ENCODE measurements at regions not wholly inside any gene's neighbourhood (a gene's known extent, or its start where the extent isn't known, plus 50 kb on each side); places are given as distances from the start of the nearest gene placed in this dataset.

DNA sequence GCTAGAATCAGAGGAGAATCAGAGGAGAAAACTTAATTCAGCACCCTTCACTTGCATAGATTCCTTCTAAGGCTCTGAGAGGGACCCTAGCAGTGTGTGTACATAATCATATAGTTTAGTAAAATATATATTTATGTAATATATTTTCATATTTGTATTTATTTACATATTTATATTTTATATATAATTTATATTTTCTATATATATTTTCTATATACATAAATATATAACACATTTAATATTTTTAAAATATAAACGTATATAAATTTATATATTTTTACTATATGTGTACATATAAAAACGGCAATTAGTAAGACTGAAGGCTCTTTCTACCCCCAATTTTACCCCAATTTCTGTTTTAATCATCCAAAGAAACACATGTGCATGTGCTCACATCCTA is 80.3 kb downstream of the NXPE2 start:
- H3K4me3 ChIP-seq (ENCODE audit: low read length) = no peak overlapping the region
- DNase-seq (ENCODE audit: low read depth, low spot score) = no peak

DNA sequence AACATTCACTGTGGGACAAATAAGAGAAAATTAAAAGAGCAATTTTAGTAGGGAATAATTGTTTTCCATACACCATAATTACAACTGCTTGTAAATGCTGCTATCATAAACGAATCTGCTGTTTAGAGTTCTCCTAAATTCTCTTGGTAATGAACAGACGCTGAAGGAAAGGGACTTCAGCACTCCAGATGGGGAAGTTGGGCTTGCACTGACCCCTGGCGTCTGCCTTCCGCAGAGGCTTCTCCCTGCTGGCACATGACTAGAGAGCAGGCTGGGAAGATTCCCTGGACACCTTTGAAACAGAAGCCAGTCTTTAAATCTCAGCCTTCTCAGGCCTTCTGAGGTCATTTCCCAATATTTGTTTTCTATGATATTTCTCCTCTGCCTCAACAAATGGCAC is 84.1 kb downstream of the NXPE2 start:
- no peak for DNase-seq (ENCODE audit: low read depth, low spot score)
- no peak overlapping the region for H3K4me3 ChIP-seq (ENCODE audit: low read length)

DNA sequence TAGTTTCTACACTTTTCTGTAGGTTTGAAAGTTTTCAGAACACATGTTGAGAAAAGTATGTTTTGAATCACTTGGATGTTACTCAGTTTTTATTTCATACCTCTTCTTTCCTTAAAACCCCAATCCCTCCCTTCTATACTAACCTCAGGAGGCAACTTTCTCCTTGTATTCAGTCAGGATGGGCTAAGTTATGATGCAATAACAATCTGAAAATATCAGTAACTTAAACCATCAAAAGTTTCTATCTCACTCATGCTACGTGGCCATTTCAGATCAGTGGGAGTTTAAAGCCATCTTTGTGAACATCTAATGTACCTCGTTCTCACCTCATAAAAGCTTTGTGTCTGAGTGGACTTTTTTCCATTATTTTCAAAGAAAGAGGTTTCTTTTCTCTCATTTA is 86.2 kb downstream of the NXPE2 start:
- no peak for DNase-seq (ENCODE audit: low read depth, low spot score)

DNA sequence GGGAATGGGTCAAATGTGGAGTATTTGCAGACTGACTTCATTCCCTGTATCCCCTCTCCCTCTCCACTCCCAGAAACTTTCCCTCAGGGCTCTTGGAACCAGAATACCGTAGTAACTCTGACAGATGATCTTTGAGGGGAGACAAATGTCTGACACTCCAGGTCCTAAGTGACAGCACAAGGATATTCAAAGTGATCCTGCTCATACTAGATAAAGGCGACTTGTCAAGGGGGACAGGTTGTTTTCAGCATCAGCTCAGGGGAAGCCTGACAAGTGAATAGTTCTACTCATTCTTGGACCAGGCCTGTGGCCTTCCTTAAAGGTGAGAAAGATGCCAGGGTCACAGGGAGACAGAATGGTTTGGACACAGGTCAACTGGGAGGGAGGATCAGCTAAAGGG is 92.8 kb downstream of the NXPE2 start:
- no peak for DNase-seq (ENCODE audit: low read depth, low spot score)
- H3K4me3 ChIP-seq (ENCODE audit: low read length) = no peak overlapping the region

More for the DNA sequence above, 86.2 kb downstream of the NXPE2 start:
- no peak overlapping the region for H3K4me3 ChIP-seq (ENCODE audit: low read length)

DNA sequence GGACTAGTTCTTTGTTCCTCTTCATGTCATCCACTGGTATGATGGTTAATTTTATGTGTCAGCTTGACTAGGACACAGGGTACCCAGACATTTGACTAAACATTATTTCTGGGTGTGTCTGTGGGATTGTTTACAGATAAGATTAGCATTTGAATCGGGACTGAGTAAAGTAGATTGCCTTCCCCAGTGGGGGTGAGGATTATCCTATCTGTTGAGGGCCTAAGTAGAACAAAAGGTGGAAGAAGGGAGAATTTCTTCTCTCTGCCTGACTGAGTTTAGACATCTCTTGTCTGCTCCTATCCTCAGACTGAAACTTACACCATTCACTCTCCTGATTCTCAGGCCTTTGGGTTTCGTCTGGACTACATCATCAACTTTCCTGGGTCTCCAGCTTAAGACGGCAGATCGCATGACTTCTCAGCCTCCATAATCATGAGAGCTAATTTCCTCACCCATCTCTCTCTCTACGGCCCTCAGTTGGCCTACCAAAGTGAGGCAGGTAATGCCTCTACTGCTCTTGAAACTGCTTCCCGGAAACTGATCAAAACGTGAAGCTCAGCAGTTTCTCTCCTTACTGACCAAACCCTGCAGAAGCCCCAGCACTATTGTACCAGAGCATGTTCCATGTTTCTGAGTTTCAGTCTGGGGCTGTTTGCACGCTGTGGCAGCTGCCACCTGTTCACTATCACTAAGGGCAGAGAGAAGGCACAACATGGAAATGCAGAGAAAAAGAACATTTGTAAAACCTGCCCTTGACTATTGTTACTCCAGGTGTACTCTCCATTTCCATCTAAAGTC is 95.4 kb downstream of the NXPE2 start:
- H3K4me3 ChIP-seq (ENCODE audit: low read length) = no peak overlapping the region
- DNase-seq (ENCODE audit: low read depth, low spot score) = no peak

DNA sequence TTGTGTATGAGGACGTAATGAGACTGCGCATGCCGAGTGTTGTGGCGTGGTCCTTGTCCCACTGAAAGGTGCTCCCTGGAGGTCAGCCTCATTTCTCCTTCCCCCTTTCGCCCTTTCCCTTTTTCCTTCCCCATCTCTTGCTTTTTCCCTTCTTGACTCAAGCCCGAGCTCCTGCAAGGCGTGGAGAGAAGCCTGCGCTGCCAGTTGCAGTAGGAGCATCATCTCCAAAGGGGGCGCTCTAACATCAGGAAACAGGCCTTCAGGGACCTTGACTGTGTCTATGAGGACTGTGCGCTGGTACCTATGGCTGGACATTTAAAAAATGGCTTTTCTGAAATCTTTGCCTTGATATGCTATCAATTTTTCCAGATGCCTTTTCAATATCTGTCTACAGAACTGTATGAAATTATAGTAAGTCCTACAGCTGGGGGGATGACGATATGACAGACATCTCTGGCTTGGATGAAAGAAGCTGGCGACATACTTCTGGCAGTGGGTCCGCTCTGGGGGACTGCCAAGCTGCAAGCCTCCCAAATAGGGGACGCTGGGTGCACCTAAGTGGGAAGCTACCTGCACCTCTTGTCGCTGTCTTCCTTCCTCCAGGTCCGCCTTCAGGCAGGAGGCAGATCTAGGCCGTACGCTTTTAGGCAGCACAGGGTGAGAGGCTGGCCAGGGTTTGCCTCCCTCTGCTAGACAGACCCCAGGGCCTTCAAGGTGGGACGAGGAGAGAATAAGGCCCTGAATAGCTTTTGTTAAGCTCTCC is 96.5 kb downstream of the NXPE2 start:
- DNase-seq (ENCODE audit: low read depth, low spot score) = peak; percentile 70
- no peak overlapping the region for H3K4me3 ChIP-seq (ENCODE audit: low read length)

DNA sequence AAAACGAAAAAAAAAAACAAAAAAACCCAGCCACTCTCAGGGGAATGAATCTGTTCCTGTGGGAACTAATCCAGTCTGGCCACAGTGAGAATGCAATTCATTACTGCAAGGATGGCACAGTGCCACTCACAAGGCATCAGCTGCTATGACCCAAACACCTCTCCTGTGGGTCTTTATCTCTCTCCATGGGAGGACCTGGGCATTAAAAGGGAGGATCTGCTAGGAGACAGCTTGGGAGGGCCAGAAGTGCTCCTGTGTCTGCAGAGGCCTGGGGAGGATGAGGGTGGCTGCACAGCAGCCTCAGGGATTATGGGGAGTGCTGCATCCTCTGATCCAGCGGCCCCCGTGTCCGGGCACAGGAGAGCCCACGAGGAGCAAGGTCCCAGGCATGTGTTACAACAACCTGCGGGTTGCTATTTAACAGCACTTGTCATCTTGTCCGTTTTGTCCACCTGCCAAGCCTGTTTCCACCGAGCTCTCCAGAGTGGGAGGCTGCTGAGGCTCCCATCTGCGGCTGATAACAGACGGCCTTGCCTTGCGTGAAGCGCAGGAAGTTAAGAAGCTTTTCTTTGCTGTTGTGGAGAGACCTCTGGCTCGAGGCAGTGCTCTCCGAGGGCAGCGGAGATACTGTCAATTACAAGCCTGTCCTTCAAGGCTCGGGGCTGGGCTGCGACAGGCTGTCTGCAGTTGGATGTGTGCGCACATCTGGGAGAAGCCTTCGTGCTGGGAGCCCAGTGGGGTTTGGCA is 97.7 kb downstream of the NXPE2 start:
- no peak for DNase-seq (ENCODE audit: low read depth, low spot score)
- H3K4me3 ChIP-seq (ENCODE audit: low read length) = no peak overlapping the region

DNA sequence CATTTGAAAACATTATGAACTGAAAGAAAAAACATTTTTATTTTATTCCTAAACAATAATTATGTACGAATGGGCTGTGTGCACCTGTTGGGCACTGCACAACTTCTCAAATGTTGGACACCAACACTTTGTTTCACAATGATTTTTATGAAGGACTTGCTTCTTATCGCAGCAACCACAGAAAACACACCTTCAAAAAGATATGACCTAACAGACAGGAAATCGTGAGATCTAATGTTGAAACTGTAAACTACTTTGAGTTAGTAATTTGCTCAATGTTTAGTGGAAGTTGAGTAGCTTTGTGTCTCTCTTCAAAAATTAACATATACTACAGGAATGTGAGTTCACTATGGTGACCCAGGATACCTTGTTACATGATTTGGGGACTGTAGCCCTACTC is 98.6 kb downstream of the NXPE2 start:
- DNase-seq (ENCODE audit: low read depth, low spot score) = peak; percentile 81
- peak overlapping the region; percentile 5 for H3K4me3 ChIP-seq (ENCODE audit: low read length)

DNA sequence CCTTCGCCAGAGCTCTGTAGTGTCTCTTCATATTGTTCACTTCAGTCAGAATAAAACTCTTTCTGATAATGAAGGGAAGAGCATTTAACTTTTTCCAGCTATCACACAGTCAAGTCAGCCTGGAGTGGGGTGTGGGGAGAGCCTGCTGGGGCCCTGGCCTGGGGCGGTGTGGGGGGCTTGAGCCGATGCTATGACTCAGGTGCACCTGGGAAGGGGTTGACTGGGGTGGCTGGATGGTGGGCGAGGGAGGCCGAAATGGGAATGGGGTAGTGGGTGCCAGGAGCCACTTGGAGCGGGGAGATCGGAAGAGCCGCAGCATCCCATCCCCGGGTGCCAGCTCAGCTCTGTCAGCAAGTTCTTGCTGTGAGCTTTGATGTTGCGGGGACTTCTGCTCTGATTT is 100.9 kb downstream of the NXPE2 start:
- no peak for DNase-seq (ENCODE audit: low read depth, low spot score)
- H3K4me3 ChIP-seq (ENCODE audit: low read length) = no peak overlapping the region

DNA sequence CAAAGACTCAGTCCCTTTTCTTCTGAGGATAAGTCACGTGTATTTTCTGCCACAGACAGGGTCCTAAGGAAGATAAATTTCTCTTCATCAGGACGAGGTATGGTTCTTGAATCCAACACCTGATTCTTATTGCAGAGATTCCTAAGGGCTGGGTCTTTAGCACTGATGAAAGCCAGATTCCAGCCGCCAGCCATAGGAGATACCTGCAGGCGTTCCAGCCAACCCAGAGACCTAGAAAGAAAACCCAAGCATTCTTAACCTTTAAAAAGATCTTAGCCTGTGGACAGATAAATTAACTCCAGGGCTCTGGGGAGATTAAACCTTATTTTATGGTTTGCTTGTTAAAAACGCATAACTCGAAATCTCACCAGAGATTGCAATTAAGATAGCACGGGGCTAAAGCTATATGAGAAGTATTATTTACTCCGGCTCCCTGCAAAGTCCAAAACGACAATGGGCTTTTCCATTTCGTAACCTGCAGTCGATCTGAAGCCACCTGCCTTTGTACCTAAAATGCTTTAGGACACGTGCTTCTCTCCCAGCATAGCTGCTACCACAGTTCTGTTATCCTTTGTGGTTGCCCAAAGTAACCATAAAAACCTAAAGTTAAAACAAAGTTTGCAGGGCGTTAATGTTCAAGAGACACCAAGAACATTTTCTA is 104.5 kb downstream of the NXPE2 start:
- DNase-seq (ENCODE audit: low read depth, low spot score) = peak; percentile 96
- H3K4me3 ChIP-seq (ENCODE audit: low read length) = peak overlapping the region; percentile 13

DNA sequence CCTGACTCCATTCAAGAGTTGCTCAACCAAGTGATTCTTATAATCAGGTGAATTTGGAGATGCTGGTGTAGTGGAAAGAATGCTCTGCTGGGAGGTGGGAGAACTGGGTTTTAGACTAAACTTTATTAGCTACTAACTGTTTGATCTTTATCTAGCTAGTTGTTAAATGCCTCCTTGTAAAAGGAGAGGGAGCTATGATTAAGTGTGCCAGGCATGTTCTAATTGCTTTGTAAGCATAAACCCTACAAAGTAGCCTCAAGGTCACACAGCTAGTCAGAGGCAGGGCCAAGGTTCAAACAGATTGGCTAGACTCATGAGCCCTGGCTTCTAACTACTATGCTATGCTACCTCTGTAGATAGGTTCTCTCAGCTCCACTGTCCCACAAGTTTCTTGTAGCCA is 105.5 kb downstream of the NXPE2 start:
- no peak overlapping the region for H3K4me3 ChIP-seq (ENCODE audit: low read length)
- no peak for DNase-seq (ENCODE audit: low read depth, low spot score)

DNA sequence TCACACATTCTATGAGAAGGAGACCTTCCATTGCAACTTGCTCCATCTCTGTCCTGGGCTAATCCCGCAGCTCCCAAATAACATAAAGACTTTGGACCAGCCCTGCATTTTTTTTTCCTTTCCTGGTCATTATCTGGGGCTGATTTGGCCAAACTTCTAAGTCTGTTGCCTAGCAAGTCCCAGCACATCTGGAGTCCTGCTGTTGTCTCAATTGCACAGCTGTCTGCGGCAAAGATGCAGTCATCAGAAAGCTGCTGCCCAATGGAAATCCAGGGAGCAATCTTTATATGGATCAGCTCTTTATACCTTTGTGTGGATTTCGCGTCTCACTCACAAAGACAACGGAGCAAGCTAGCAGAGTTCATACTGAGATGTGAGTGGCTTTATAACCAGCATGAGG is 105.9 kb downstream of the NXPE2 start:
- H3K4me3 ChIP-seq (ENCODE audit: low read length) = no peak overlapping the region
- DNase-seq (ENCODE audit: low read depth, low spot score) = no peak

DNA sequence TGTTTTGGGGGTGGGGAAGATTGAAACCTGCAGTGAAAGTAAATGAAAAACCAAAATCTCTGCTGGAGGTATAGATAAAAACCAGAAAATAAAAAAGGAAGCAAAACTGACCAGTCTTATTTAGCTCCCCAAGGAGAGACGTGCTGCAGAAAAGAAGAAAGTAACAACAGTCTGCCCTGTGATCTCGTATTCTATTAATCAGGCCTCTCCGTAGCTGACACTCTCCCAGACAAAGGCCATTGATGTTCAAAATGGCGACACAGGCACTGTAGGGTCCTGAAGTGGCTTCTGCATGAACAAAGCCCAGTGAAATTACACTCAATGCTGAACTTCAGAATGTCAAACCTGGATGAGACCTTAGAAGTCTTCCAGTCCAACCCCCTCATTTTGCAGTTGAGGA is 106.6 kb downstream of the NXPE2 start:
- DNase-seq (ENCODE audit: low read depth, low spot score) = no peak
- H3K4me3 ChIP-seq (ENCODE audit: low read length) = no peak overlapping the region

DNA sequence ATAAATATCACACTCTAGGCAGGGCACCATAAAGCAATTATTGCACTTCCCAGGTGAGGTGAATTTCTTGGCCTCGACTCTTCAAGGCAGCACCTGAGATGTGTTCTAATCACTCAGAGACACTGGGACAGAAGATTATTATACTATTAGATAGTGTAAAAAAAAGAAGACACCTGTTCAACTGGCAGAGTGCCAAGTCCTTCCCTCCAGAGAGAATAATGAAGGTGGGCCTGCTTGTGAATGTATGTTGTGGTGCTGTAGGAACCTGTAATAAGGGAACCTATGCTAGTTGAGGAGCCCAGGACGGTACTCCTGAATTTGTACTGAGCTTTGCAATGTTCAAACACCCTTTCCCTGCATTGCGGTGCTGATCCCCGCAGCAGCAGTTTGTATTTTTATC is 107.5 kb downstream of the NXPE2 start:
- no peak for DNase-seq (ENCODE audit: low read depth, low spot score)
- H3K4me3 ChIP-seq (ENCODE audit: low read length) = no peak overlapping the region

DNA sequence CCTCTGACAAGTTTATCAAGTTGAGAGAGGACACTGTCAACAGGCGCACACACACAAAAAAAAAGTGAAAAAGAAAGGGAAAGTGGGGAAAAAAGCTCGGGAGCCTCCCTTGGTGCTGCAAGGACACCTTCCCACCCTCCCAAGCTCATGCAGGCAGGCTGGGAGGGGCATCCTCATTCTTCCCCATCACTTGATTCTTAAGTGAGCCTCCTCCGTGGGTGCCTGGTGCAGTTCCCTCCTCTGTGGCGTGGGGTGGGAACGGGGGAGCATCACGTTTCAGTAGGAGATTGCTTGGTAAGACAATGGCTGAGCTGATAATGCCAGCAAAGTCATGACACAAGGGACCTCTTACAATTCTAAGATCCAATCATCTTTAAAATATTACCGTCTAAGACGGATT is 108.8 kb downstream of the NXPE2 start:
- no peak overlapping the region for H3K4me3 ChIP-seq (ENCODE audit: low read length)
- DNase-seq (ENCODE audit: low read depth, low spot score) = no peak

DNA sequence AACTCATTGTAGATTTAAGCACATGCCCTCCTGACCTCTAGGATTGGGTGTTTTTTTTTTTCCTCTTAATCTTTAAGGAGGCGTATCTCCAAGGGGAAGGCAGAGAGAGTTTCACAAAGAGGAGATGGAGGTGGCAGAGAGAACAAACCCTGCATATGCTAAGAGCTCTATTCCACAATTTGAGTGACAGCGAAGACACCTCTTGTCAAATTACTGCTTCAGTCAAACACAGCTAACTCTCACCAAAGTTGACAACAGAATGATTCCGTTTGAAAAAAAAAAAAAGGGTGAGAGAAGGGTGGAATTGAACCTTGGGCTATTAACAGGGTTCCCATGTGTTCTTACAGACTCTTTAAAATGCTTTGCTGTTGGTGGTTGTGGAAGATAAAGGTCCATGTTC is 112.6 kb downstream of the NXPE2 start:
- DNase-seq (ENCODE audit: low read depth, low spot score) = no peak
- H3K4me3 ChIP-seq (ENCODE audit: low read length) = no peak overlapping the region

DNA sequence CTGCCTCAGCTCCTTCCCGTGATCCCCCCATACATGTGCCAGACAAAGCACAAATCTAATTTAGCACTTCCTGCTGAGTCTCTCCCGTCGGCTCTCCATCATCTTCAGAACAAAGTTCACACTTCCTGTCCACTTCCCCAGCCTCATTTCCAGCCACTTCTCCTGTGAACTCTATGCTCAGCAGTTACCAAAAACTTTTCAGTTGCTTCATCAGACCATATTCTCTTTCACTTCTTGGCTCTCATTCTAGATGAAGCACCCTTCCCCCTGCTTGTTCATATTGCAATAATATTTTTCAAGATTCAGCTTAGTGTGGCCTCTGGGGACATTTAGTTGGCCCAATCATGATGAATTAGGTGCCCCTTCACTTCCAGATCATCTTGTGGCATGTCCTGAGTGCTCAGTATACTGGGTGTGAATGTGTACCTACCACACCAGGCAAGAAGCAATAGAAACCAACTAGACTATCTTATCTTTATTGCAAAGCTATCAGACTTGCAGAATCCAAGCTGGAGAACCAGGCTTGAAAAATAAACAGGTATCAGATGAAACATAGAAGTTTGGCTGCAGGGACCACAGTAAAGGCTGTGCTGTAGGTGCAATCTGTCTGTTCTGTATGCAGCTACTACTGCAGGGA is 115.8 kb downstream of the NXPE2 start:
- no peak overlapping the region for H3K4me3 ChIP-seq (ENCODE audit: low read length)
- DNase-seq (ENCODE audit: low read depth, low spot score) = no peak

DNA sequence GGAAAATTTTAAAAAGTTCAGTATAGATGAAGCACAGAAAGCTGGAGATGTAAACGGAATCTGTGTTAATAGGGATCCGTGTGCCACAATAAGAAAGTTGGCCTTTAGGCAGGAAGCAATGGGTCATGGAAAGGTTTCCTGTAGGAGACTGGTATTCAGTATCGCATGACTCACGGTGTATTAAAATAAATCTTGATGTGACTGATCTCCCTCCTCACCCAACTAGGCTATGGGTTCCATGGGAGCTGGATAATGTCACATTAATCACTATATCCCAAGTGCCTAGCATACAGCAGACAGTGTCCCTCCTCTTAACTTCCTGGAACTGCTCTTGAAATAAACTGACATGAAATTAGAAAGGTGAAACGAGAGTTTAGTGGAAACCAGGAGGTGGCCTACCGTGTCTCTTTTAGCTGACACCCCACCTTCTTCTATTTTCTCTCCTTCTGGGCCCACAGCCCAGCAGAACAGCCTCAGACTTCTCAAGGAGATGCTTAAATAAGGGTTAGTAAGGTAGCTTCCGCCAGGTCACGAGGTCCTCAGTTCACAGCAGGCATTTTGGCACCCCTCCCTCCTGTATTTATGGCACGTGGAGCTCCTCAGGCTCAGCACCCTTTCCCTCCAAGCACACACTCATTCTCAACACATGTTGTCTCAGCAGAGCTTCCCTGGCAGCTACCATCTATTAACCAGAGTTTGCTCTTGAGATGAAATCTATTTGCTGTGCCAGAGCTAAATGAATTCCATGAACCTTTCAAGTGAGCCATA is 118.8 kb downstream of the NXPE2 start:
- H3K4me3 ChIP-seq (ENCODE audit: low read length) = no peak overlapping the region
- no peak for DNase-seq (ENCODE audit: low read depth, low spot score)

Data from Jurkat, Clone E6-1 (cell line).